ENCODE measurements at regions not wholly inside any gene's neighbourhood (a gene's known extent, or its start where the extent isn't known, plus 50 kb on each side); places are given as distances from the start of the nearest gene placed in this dataset.

- no peak for TF ChIP-seq CTCF (IDR thresholded peaks at IDR 0.05; ENCODE audit: low read depth, low read length)
- DNase-seq (ENCODE audit: low read depth in 2 of 2) = no peak
- H3K4me3 ChIP-seq (replicated peaks in 1 of 2; ENCODE audit: low read depth in 2 of 2, low read length in 2 of 2) = no peak overlapping the region
Observed at GRCh38 chr10:65010845-65011244, 1489.6 kb downstream of the REEP3 start.

GRCh38 chr10:65017523-65017922 lies 1496.3 kb downstream of the REEP3 start:
- no peak overlapping the region for H3K4me3 ChIP-seq (replicated peaks in 1 of 2; ENCODE audit: low read depth in 2 of 2, low read length in 2 of 2)
- no peak for TF ChIP-seq CTCF (IDR thresholded peaks at IDR 0.05; ENCODE audit: low read depth, low read length)
- DNase-seq (ENCODE audit: low read depth in 2 of 2) = no peak

GRCh38 chr10:65024886-65025285 lies 1503.7 kb downstream of the REEP3 start:
- no peak for TF ChIP-seq CTCF (IDR thresholded peaks at IDR 0.05; ENCODE audit: low read depth, low read length)
- no peak overlapping the region for H3K4me3 ChIP-seq (replicated peaks in 1 of 2; ENCODE audit: low read depth in 2 of 2, low read length in 2 of 2)
- no peak for DNase-seq (ENCODE audit: low read depth in 2 of 2)

- no peak overlapping the region for H3K4me3 ChIP-seq (replicated peaks in 1 of 2; ENCODE audit: low read depth in 2 of 2, low read length in 2 of 2)
- no peak for DNase-seq (ENCODE audit: low read depth in 2 of 2)
- no peak for TF ChIP-seq CTCF (IDR thresholded peaks at IDR 0.05; ENCODE audit: low read depth, low read length)
Observed at GRCh38 chr10:65030263-65030662, 1509.1 kb downstream of the REEP3 start.

GRCh38 chr10:65032867-65033769 lies 1511.9 kb downstream of the REEP3 start:
- no peak overlapping the region for H3K4me3 ChIP-seq (replicated peaks in 1 of 2; ENCODE audit: low read depth in 2 of 2, low read length in 2 of 2)
- no peak for DNase-seq (ENCODE audit: low read depth in 2 of 2)
- TF ChIP-seq CTCF (IDR thresholded peaks at IDR 0.05; ENCODE audit: low read depth, low read length) = no peak

GRCh38 chr10:65033957-65034356 lies 1512.8 kb downstream of the REEP3 start:
- no peak for TF ChIP-seq CTCF (IDR thresholded peaks at IDR 0.05; ENCODE audit: low read depth, low read length)
- no peak for DNase-seq (ENCODE audit: low read depth in 2 of 2)
- H3K4me3 ChIP-seq (replicated peaks in 1 of 2; ENCODE audit: low read depth in 2 of 2, low read length in 2 of 2) = no peak overlapping the region
